H1 (cell line): ENCODE measurements at regions not wholly inside any gene's neighbourhood (a gene's known extent, or its start where the extent isn't known, plus 50 kb on each side); places are given as distances from the start of the nearest gene placed in this dataset.

ENCODE experiments used
- CTCF ChIA-PET: fragments of 300-600 bp; sonication (Branson Sonifier 250); formaldehyde crosslinking; loops from one replicate; lab custom pipeline; 2021; ENCODE audit not compliant: partially characterized antibody; lab: Charles Lee
- POLR2A ChIA-PET: fragments of 300-600 bp; sonication (Branson Sonifier 250); formaldehyde crosslinking; loops from one replicate; lab custom pipeline; 2021; ENCODE audit warnings: inconsistent platforms; ENCODE audit not compliant: partially characterized antibody; lab: Charles Lee
- DNase-seq, 2 experiments: peaks; one replicate each; pipeline versions ENCODE4 v3.0.0 to v3.0.0-alpha.2; 2010 to 2022; ENCODE audit warnings: low spot score in 2 of 2, low read depth in 1 of 2, mixed read lengths in 1 of 2
- FAIRE-seq: peaks from 2 replicates; lab custom pipeline; 2011; peaks lifted over from hg19 to GRCh38; lab: Jason Lieb, UNC
- H2AFZ ChIP-seq: 2 replicates; pipeline ENCODE4 v1.8.1; 2012; ENCODE audit warnings: low read length, inconsistent platforms
- H2AK5ac ChIP-seq: 2 replicates; pipeline ENCODE4 v1.6.1; 2013; ENCODE audit warnings: low read depth, low read length
- H2BK120ac ChIP-seq: replicated peaks from 2 replicates; pipeline ENCODE3; 2013; ENCODE audit warnings: low read depth, low read length, inconsistent platforms
- H2BK12ac ChIP-seq: 2 replicates; pipeline ENCODE4 v1.6.1; 2013; ENCODE audit warnings: low read depth, low read length
- H2BK15ac ChIP-seq: 2 replicates; pipeline ENCODE4 v1.6.1; 2013; ENCODE audit warnings: low read length
- H2BK20ac ChIP-seq: 2 replicates; pipeline ENCODE4 v1.6.1; 2013; ENCODE audit warnings: low read length
- H2BK5ac ChIP-seq: 2 replicates; pipeline ENCODE4 v1.6.1; 2013; ENCODE audit warnings: low read depth, low read length
- H3K14ac ChIP-seq: 2 replicates; pipeline ENCODE4 v1.6.1; 2013; ENCODE audit warnings: inconsistent platforms; ENCODE audit not compliant: insufficient read length
- H3K18ac ChIP-seq: 2 replicates; pipeline ENCODE4 v1.6.1; 2013; ENCODE audit warnings: low read length; ENCODE audit errors: extremely low read depth
- H3K23ac ChIP-seq: 2 replicates; pipeline ENCODE4 v1.6.1; 2013; ENCODE audit warnings: inconsistent platforms; ENCODE audit not compliant: insufficient read length
- H3K23me2 ChIP-seq: 2 replicates; pipeline ENCODE4 v1.6.1; 2013; ENCODE audit warnings: low read depth, low read length
- H3K27ac ChIP-seq: 2 replicates; pipeline ENCODE4 v1.6.1; 2011; ENCODE audit warnings: low read depth, low read length, inconsistent platforms
- H3K27me3 ChIP-seq, 4 experiments: replicated peaks in 1 of 4; 1 replicate in 1 of 4; 2 replicates in 3 of 4; pipeline versions ENCODE4 v1.6.1 to v1.8.1; 2011 to 2013; ENCODE audit warnings: low read length in 3 of 4, mild to moderate bottlenecking in 3 of 4, inconsistent platforms in 2 of 4, mixed read lengths in 2 of 4, moderate library complexity in 1 of 4; ENCODE audit not compliant: control insufficient read depth in 3 of 4, insufficient read depth in 3 of 4; ENCODE audit errors: extremely low read depth in 1 of 4
- H3K36me3 ChIP-seq, 4 experiments: 2 replicates each; pipeline versions ENCODE4 v1.6.1 to v1.8.1; 2011 to 2013; ENCODE audit warnings: mild to moderate bottlenecking in 4 of 4, low read length in 3 of 4, moderate library complexity in 2 of 4, control low read depth in 1 of 4, inconsistent platforms in 1 of 4; ENCODE audit not compliant: insufficient read depth in 4 of 4, control insufficient read depth in 2 of 4
- H3K4ac ChIP-seq: replicated peaks from 2 replicates; pipeline ENCODE3; 2013; ENCODE audit warnings: low read length, low read depth, mixed read lengths, inconsistent platforms; ENCODE audit not compliant: insufficient read length
- H3K4me1 ChIP-seq, 4 experiments: replicated peaks in 1 of 4; 1 replicate in 1 of 4; 2 replicates in 3 of 4; pipeline versions ENCODE4 v1.6.1 to v1.8.1; 2011 to 2013; ENCODE audit warnings: low read length in 3 of 4, inconsistent platforms in 2 of 4, mixed read lengths in 1 of 4; ENCODE audit not compliant: insufficient read depth in 4 of 4, control insufficient read depth in 3 of 4
- H3K4me2 ChIP-seq, 2 experiments: 2 replicates each; pipeline versions ENCODE4 v1.6.1 to v1.8.1; 2011 to 2013; ENCODE audit warnings: low read depth in 2 of 2, low read length in 2 of 2, control low read depth in 1 of 2, inconsistent platforms in 1 of 2, mild to moderate bottlenecking in 1 of 2; ENCODE audit not compliant: insufficient read depth in 1 of 2
- H3K4me3 ChIP-seq, 4 experiments: fragments of 200-600, 300-600 bp in 1 of 4; sonication (generic), shearing (Covaris generic), sonication (Bioruptor Twin) in 1 of 4; 2 replicates each; pipeline versions ENCODE4 v1.5.1 to v1.8.1; 2011 to 2016; ENCODE audit warnings: low read length in 4 of 4, low read depth in 3 of 4, control low read depth in 2 of 4, inconsistent platforms in 2 of 4, mild to moderate bottlenecking in 2 of 4, mixed read lengths in 1 of 4, moderate library complexity in 1 of 4; ENCODE audit not compliant: insufficient read depth in 2 of 4; ENCODE audit errors: extremely low read depth in 1 of 4
- H3K56ac ChIP-seq: replicated peaks from 2 replicates; pipeline ENCODE3; 2013; ENCODE audit warnings: low read depth, mild to moderate bottlenecking, mixed read lengths, low read length, inconsistent platforms; ENCODE audit not compliant: insufficient read length
- H3K79me1 ChIP-seq: 2 replicates; pipeline ENCODE4 v1.6.1; 2013; ENCODE audit warnings: low read depth, low read length, control low read depth
- H3K79me2 ChIP-seq, 2 experiments: 2 replicates each; pipeline versions ENCODE4 v1.6.1 to v1.8.1; 2012 to 2013; ENCODE audit warnings: low read length in 2 of 2, mild to moderate bottlenecking in 2 of 2, inconsistent platforms in 1 of 2; ENCODE audit not compliant: insufficient read depth in 2 of 2, control insufficient read depth in 1 of 2
- H3K9ac ChIP-seq, 4 experiments: replicated peaks in 1 of 4; 1 replicate in 1 of 4; 2 replicates in 3 of 4; pipeline versions ENCODE4 v1.6.1 to v1.8.1; 2011 to 2013; ENCODE audit warnings: low read depth in 3 of 4, low read length in 3 of 4, control low read depth in 2 of 4, mild to moderate bottlenecking in 2 of 4, moderate library complexity in 2 of 4, inconsistent platforms in 1 of 4; ENCODE audit errors: extremely low read depth in 1 of 4
- H3K9me3 ChIP-seq, 2 experiments: 2 replicates each; pipeline versions ENCODE4 v1.6.1 to v1.8.1; 2012 to 2013; ENCODE audit warnings: mild to moderate bottlenecking in 2 of 2, moderate library complexity in 2 of 2, control low read depth in 1 of 2, inconsistent platforms in 1 of 2, low read depth in 1 of 2, low read length in 1 of 2, mixed read lengths in 1 of 2; ENCODE audit not compliant: insufficient read depth in 2 of 2
- H4K20me1 ChIP-seq, 2 experiments: replicated peaks in 1 of 2; 2 replicates each; pipeline versions ENCODE3 to v1.8.1; 2011 to 2013; ENCODE audit warnings: inconsistent platforms in 2 of 2, low read length in 2 of 2, mild to moderate bottlenecking in 1 of 2; ENCODE audit not compliant: insufficient read depth in 2 of 2, control insufficient read depth in 1 of 2
- H4K5ac ChIP-seq: 2 replicates; pipeline ENCODE4 v1.6.1; 2013; ENCODE audit warnings: low read length, low read depth, mixed read lengths, inconsistent platforms; ENCODE audit not compliant: insufficient read length
- H4K8ac ChIP-seq: 2 replicates; pipeline ENCODE4 v1.8.0; 2013; ENCODE audit warnings: mild to moderate bottlenecking, moderate library complexity, low read length, inconsistent platforms; ENCODE audit not compliant: insufficient read depth; ENCODE audit errors: extremely low read depth
- H4K91ac ChIP-seq: replicated peaks from 2 replicates; pipeline ENCODE3; 2013; ENCODE audit warnings: low read length, mixed read lengths, inconsistent platforms; ENCODE audit not compliant: insufficient read length
- ATF3 ChIP-seq: IDR thresholded peaks from 2 replicates; pipeline ENCODE4 v1.6.1; 2011; ENCODE audit warnings: low read depth, mild to moderate bottlenecking, low read length; ENCODE audit not compliant: insufficient read depth
- BCL11A ChIP-seq, 2 experiments: IDR thresholded peaks; one replicate each; pipeline ENCODE4 v1.6.1; 2011; ENCODE audit warnings: low read depth in 2 of 2, low read length in 2 of 2, mild to moderate bottlenecking in 2 of 2
- CBX8 ChIP-seq: fragments of 300-800, 300-1000 bp; sonication (generic); IDR thresholded peaks from 2 replicates; pipeline ENCODE4 v1.7.1; 2016; ENCODE audit warnings: low read depth, low read length, borderline replicate concordance
- CEBPB ChIP-seq: IDR thresholded peaks from 2 replicates; pipeline ENCODE4 v1.6.1; 2012; ENCODE audit warnings: low read depth, low read length
- CHD1 ChIP-seq: IDR thresholded peaks from 2 replicates; pipeline ENCODE4 v1.6.1; 2012; ENCODE audit warnings: low read depth, low read length, improper control_type of control experiment
- MAFK ChIP-seq: IDR thresholded peaks from 2 replicates; pipeline ENCODE4 v1.6.1; 2012; ENCODE audit warnings: low read depth, mild to moderate bottlenecking, improper control_type of control experiment, low read length
- POLR2A ChIP-seq, 2 experiments: IDR thresholded peaks; 1 replicate in 1 of 2; 2 replicates in 1 of 2; pipeline ENCODE4 v1.6.1; 2011; ENCODE audit warnings: low read depth in 2 of 2, low read length in 2 of 2, mild to moderate bottlenecking in 2 of 2; ENCODE audit errors: control extremely low read depth in 1 of 2
- POU5F1 ChIP-seq: IDR thresholded peaks from 2 replicates; pipeline ENCODE4 v1.6.1; 2011; ENCODE audit warnings: low read depth, mild to moderate bottlenecking, low read length, moderate library complexity
- TEAD4 ChIP-seq: IDR thresholded peaks from 2 replicates; pipeline ENCODE4 v1.6.1; 2012; ENCODE audit warnings: low read depth, low read length, inconsistent platforms, mixed read lengths
- YY1 ChIP-seq: IDR thresholded peaks from 2 replicates; pipeline ENCODE4 v1.6.1; 2011; ENCODE audit warnings: low read depth, mild to moderate bottlenecking, low read length
- WGBS, 2 experiments: shearing (Covaris generic) in 1 of 2; methylation state at CpG; one replicate each; pipeline versions ENCODE4 v1.1.6 to v1.1.7; 2013 to 2015; ENCODE audit warnings: low lambda C conversion rate in 2 of 2, mixed read lengths in 2 of 2, inconsistent platforms in 1 of 2, low coverage in 1 of 2, missing lambda C conversion rate in 1 of 2; ENCODE audit not compliant: insufficient replicate concordance in 2 of 2, insufficient coverage in 1 of 2, insufficient read length in 1 of 2; ENCODE audit errors: extremely low coverage in 1 of 2, missing lambda C conversion rate in 1 of 2; 5-methylcytosine and 5-hydroxymethylcytosine counted together

DNA sequence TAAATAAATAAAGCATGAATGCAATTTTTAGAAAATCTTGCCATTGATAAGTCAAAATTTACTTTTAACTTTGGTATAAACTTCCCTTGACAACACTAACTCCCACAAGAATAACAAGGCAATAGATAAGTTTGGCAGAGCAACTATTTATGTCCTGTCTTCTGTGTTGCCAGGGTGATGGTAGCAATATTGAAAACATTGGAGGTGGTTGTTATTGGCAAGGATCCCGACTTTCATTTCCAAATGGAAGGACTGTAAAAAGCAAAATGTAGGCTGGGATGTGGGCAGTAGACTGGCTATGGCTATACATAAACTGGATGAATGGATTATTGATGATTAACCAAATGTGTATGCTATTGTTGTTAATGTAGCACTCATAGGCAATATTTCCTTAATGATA lies 134.9 kb upstream of the CACNA2D1 start:
- Histone ChIP-seq H4K5ac (no peak overlapping the region), H3K9me3 (no peaks in the 10 kb centered on the region), H2BK20ac (no peak overlapping the region), H2BK120ac (no peak overlapping the region), H3K79me2 (no peaks in the 10 kb centered on the region), H3K4me1 (no peaks in the 10 kb centered on the region), H4K8ac (no peak overlapping the region), H4K91ac (no peak overlapping the region), H3K27ac (no peak overlapping the region), H3K4me3 (no peak overlapping the region), H2BK5ac (no peak overlapping the region), H3K23ac (no peak overlapping the region), H3K4me2 (no peak overlapping the region), H3K14ac (no peak overlapping the region), H4K20me1 (no peaks in the 10 kb centered on the region), H3K9ac (no peak overlapping the region), H3K36me3 (no peaks in the 10 kb centered on the region), H3K27me3 (no peaks in the 10 kb centered on the region), H3K4ac (no peak overlapping the region), H2AFZ (no peak overlapping the region), H3K23me2 (no peaks in the 10 kb centered on the region), H3K79me1 (no peaks in the 10 kb centered on the region), H2BK15ac (no peak overlapping the region), H2AK5ac (no peak overlapping the region), H3K56ac (no peak overlapping the region), H2BK12ac (no peak overlapping the region), H3K18ac (no peak overlapping the region)
- no peak for FAIRE-seq
- 73% methylated on average over 1 of the region's 1 CpG; no CpG with 5 or more reads in 1 of the 2 experiments for WGBS, 2 experiments
- DNase-seq: no peak
- CTCF ChIA-PET: interaction anchor here (0.7 kb wide), 1 partner anchor 31 kb away, joined by 3 read pairs; no protein-coding TSS in a partner anchor
- POLR2A ChIA-PET: no interaction called here
- no peak for TF ChIP-seq POU5F1
- no peak for TF ChIP-seq TEAD4
- TF ChIP-seq CHD1: no peak
- TF ChIP-seq ATF3: no peak
- no peak for TF ChIP-seq YY1
- TF ChIP-seq BCL11A (IDR thresholded peaks at IDR 0.05; ENCODE audit: low read depth in 2 of 2, low read length in 2 of 2): no peak
- TF ChIP-seq MAFK: no peak
- TF ChIP-seq POLR2A (IDR thresholded peaks at IDR 0.05; ENCODE audit: control extremely low read depth in 1 of 2, low read depth in 2 of 2, low read length in 2 of 2): no peak
- TF ChIP-seq CEBPB: no peak
- no peak for TF ChIP-seq CBX8
